ENCODE measurements at regions not wholly inside any gene's neighbourhood (a gene's known extent, or its start where the extent isn't known, plus 50 kb on each side); places are given as distances from the start of the nearest gene placed in this dataset.
"Not testable (repeated sequence)": the region's sequence is repeated elsewhere in the genome, so short reads cannot be mapped to it uniquely, and the experiment has no call there.

DNA sequence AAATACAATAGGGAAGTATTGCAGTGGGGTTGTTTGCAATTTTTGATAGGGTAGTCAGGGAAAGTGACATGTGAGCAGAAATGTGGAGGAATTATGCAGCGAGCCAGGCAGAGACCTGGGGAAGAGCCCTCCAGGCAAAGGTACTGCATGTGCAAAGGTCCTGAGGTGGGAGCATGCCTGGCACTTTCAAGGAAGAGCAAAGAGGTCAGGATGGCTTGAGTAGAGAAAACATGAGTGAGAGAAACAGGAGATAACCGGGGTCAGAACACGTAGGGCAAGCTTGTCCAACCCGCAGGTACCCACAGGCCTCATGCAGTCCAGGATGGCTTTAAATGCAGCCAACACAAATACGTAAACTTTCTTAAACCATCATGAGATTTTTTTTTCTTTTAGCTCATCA lies 71.0 kb downstream of the COQ2 start:
- no peak for DNase-seq (ENCODE audit: low read depth)

DNA sequence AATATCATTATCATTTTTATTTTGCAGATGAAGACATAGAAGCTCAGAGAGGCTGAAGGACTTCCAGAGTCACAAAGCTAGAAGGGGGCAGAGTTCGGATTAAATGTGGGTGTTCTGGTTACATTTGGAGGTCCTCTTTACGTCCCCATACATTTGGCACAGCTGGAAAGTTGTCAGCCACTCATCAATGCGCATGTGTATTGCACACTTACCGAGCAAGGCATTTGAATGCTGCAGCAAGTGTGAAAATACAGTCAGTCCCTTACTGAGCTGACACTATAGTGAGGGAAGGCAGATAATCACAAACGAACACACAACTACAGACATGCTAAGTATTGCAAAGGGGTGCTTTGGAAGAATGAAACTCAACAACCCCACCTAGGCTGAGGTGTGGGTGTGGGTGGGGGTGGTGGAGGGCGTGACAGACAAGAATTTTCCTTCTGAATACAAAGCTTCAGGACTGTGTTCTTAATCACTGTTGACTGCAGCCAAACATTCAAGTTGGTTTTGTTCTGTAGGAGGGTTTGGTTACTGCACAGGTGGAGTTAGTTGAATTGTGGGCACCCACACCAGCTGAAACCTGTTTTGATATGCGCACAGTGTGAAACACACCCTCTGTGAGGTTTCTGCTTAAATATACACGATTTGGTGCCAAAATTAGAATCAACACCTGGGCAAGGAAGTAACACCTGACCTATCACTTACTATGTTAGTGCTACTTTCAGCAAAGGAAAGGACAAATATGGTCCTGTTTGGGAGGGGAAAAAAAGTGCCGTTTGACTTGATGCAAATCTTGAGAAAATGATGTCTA lies 72.4 kb downstream of the COQ2 start:
- DNase-seq (ENCODE audit: low read depth) = no peak

DNA sequence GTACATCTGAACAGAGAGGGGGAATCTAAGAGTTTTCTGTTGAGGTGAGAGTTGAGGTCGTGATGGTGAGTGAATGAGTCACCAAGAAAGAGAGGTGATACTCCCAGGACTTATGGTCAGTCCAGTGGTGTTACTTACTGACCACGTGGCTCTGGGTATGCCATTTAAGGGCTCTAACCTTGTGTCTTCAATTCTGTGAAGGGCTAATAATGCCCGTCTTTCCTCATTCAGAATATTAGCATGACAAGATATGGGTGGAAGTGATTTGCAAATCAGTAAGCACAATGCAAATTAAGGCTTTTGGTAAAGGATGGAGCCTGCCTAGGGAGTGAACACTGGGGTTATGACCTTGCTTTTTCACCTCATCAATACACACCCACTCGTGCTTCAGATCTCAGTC lies 75.2 kb downstream of the COQ2 start:
- no peak for DNase-seq (ENCODE audit: low read depth)

DNA sequence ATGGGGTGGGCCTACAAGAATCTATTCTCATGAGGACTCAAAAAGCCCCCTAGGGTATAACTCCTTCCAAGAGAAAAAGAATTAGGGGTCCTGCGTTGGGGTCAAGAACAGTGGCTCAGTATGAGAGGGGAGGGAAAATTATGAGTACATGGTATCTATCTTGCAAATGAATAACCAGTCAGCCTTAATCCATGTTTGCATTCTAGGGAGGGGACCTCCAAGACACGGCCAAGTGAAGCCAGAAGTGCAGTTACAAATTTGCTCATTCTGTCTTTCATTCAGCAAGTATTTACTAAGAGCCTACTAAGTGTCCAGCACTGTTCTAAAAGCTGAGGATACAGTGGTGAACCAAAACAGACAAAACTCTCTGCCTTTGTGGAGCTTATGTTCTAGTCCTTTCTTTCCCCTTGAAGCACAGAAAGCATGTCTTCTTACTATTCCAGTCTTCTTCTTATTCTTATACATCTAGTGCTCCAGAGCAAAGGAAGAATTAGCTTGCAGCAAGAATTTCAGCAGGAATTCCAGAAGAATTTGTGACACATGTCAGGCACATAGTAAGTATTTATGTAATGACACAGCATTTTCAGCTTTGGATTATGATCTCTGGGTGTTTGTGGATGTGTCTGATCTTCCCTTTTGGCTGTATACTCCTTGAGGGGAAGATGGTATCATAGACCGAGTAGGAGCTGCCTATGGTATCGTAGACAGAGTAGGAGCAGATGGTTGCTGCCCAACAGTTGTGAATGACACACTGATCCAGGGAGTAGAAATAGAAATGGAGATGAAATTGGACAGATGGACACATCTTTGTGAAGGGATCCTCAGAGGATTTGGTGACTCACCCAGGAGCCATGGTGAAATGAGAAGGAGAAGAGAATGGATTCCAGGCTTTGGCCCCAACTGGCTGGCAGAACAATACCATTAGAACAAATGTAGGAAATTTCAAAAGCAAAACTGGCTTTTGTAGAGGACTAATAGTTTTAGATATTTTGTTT lies 75.9 kb downstream of the COQ2 start:
- DNase-seq (ENCODE audit: low read depth) = no peak

DNA sequence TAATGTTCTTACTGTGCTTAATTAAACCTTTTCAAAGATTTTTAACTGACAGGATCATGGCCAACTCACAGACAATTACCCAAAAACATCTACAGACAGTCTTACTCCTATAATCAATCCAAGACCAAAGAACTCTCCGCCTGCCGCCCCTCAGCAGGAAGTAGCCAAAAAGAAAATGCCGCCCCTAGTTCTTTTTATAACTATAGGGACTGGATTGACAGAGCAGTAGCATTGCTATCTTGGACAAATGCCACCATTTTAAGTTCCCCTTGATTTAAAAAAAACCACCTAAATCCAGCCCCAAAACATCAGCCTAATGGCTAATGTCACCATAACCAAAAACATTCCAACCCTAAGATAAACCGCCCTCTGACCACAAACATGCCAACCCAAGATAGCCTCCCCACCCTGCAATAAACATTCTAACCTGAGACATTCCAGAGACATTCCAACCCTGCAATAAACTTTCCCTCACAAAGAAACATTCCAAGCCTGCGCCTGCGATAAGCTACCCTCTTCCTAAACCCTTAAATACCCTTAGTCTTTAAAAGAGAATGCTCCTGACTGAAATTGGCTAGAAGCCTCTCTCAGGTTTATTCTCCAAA lies 77.0 kb downstream of the COQ2 start:
- DNase-seq (ENCODE audit: low read depth) = peak; percentile 44

DNA sequence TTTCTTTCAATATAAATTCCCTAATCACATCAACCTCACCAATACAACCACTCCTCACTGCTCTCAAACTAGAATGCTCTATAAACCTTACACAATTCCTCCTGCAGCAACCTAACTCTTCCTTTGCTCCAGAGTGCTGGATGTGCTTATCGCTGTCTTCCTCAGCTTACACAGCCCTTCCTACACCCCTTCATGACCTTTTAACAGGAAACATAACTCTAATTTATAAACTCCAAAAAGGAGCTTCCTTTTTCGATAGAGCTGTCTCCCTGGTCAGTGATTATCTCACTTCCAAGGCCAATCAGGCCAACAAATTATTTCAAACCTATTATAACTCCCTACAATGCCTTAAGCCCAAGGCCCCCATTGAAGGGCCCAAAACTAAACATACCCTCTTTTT lies 78.8 kb downstream of the COQ2 start:
- no peak for DNase-seq (ENCODE audit: low read depth)

DNA sequence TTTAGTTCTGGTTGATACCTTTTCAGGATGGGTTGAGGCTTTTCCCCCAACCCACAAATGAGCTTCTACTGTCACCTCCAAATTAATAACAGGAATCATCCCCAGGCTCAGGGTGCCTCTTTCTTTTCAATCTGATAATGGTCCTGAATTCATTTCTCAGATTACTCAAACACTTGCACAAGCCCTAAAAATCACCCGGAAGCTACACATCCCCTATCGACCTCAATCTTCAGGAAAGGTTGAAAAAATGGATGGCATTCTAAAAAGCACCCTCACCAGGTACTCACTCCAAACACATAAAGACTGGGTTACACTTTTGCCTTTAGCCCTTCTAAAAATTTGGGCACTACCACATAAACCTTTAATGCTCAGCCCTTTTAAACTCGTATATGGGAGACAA lies 79.9 kb downstream of the COQ2 start:
- DNase-seq (ENCODE audit: low read depth) = no peak

DNA sequence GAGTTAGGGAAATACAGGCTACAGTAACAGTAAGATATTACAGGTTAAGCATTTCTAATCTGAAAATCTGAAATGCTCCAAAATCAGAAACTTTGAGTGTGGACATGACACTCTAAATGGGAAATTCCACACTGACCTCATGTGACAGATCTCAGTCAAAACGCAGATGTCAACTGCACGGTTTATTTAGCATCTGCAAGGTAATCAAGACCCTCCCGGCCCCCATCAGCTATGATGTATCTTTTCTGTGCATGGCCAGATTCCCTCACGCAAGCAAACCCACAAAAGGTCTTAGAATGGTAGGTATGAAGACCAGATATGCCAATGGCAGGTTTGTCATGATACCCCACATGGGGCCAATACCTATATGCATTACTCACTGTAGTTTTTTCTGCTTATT lies 82.8 kb downstream of the COQ2 start:
- no peak for DNase-seq (ENCODE audit: low read depth)

DNA sequence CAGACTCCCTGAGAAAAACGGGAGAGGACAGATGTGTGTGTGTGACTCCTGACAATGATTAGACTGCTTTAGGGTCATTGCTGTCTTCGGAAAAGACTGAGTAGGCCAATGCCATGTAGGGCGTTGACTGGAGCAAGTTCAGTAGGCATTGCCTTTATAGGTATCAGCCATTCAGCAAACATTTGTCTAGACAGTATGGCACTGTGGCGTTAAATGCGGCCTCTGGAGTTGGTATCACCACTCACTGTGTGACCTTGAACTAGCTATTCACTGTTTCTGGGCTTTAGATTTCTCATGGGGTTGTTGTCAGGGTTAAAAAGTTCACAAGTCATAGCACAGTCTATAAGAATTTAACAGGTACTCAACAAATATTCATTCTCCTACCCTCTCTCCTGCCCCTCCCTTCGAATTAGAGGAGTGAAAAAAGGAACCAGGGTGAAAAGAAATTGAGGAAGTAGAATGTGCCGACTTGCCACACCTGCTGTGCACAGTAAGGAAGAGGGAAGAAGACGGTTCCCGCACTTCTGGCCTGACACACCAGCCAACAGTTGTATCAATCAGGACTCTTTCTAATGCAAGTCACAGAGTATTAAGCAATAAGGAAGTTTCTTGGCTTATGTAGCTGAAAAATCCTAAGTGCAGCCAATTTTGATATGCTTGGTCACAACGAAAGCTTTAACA lies 83.2 kb upstream of the PLAC8 start:
- DNase-seq (ENCODE audit: low read depth) = no peak

DNA sequence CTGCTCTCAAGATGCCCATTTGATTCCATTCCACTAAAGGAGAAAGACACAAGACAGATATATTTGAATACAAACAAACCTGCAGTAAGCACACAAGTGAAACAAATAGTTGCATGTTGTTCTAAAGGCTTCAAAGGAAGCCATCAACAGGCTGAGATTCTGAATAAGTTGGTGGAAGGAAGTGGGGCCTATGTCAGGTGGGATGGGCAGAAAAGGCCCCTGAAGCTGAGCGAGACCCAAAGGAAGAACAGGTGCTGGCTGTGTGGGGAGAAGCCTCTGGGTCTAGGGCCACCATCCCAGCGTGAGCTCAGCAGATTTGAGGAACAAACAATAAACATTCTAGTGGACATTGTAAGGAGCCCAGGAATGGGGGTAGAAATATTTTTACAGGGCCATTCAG lies 82.4 kb upstream of the PLAC8 start:
- DNase-seq (ENCODE audit: low read depth) = no peak

DNA sequence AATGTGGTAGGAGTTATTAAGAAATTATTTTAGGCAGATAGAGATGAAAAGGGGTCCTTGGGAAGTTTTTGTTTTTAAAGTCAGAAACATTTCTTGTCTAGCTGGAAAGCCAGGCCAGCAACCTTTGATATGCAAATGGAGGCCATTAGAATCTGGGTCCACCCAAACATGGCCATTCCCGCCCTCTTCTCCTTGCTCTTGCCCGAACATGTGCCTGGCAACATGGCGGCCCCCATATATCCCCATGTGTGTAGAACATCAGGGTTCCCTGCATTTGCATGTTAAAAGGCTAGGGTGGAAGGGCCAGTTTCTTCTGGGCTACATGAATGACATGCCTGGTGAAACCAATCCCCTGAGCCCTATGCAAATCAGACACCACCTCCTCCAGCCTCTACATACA lies 80.7 kb upstream of the PLAC8 start:
- no peak for DNase-seq (ENCODE audit: low read depth)

DNA sequence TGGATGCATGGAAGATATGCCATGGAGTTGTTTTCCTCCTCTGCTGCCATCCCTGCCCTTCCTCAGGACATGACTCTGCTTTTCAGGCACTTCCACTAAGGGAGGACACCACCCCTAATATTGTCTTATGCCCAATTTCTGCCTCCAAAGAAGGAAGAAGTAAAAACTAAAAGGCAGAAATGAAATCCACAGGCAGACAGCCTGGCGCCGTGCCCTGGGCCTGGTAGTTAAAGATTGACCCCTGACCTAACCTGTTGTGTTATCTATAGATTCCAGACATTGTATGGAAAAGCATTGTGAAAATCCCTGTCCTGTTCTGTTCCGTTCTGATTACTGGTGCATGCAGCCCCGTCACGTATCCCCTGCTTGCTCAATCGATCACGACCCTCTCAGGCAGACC lies 80.1 kb upstream of the PLAC8 start:
- not testable (repeated sequence) for DNase-seq (ENCODE audit: low read depth)

DNA sequence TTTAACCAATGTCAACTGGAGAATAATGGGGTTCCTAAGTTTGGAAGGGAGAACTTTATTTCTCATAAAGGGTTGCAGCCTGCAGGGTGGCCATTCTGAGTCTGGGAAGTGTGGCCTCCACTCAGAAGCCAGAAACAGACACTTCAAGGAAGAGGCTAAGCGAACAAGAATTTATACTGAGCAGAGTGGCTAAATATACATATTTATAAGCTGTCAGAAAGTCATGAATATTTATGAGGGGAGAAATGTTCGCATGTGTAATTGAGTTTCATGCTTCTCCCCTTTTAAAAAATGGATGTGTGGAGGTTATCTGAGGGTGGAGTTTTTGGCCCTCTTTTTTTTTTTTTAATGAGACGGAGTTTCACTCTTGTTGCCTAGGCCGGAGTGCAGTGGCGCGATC lies 78.1 kb upstream of the PLAC8 start:
- no peak for DNase-seq (ENCODE audit: low read depth)

DNA sequence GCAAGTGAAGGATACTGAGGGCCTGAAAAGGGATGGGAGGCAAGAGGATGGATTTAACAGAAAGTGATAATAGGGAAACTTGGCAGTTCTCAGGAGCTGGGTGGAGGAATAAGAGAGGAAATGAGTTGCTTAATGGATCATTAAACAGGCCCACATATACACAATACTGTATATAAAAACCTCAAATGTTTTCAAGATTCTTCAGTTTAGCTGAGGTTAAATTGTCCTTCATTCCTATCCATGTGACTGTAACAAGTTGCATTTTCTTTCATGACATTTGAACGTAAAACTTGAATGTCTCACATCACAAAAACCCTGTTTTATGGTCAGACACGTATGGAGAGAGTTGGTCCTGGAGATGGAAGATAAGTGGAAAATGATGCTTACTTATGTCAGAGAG lies 76.5 kb upstream of the PLAC8 start:
- DNase-seq (ENCODE audit: low read depth) = no peak

DNA sequence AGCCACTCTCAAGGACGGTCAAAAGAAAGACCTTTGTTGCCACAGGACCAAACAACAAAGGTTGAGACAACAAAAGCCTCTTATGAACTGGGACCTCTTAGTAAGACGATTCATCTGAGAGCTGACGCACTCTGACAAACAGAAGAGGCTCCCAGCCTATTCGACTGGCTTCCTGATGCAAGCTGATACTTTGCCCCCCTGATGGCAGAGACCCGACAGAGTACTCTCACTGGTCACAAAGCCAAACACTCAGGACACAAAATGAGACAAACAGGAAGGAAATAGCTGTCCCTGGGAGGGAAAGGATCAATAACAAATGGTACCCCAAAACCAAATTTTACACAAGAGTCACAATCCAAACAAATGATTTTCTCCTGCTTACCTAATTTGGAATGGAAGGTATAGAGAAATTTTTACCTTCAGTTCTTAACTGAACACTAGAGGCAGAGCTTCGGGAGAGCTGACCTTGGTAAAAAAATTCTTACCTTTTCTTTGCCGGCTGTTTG lies 75.2 kb upstream of the PLAC8 start:
- DNase-seq (ENCODE audit: low read depth) = no peak

DNA sequence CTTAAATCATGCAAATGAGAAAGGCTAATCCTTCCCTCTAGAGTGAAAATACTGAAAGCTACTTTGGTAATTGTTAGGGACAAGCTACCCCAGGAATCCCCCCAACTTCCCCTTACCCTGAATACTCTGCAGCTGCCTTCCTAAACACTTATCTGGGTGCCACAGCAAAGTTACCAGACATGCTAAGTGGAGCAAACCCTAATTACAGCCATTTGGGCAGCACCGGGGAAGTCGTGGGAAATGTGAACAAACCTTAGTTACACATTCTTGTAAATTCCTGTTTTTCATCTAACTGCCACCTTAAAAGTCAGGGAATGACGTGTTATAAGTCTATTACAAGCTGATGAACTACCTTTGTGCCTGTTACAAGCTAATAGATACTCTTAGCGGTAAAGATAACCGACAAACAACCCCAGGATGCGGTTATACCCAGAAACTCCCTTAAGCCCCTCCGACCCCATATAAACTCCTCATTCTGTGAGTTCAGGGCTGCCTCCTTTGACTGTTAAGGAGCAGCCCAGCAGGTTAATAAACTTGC lies 66.0 kb upstream of the PLAC8 start:
- DNase-seq (ENCODE audit: low read depth) = no peak

DNA sequence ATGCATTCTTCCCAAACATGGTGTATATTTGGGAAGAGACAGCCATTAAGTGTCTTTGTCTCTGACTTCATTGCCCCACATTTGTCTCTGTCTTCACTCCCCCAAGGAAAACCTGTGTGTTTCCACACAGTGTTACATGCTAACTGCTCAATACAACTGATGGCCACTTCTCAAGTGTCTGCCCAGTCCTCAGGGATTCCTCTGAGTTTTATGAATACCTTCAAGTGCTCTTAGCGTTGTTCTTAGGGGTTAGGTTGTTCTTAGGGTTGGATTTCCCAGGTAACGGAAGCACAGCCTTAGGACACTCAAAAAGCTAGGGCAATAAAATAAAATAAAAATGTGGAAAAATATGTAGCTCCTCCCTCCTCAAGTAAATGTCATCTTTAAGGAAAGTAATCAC lies 64.7 kb upstream of the PLAC8 start:
- DNase-seq (ENCODE audit: low read depth) = no peak

DNA sequence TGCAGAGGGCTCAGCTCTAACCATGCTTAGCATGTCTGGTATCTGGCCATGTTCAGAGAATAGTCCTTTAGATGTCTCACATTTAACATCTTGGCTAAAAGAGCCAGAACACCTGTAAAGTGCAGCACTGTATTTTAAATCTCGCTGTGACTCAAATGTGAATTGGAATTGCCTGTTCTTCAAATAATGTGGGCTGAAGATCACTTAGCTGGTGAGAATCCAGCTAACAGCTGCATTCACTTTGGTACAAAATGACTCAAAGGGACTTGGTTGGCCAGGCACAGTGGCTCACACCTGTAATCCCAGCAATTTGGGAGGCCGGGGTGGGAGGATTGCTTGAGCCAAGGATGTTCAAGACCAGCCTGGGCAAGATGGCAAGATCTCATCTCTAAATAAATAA lies 63.5 kb upstream of the PLAC8 start:
- DNase-seq (ENCODE audit: low read depth) = no peak

DNA sequence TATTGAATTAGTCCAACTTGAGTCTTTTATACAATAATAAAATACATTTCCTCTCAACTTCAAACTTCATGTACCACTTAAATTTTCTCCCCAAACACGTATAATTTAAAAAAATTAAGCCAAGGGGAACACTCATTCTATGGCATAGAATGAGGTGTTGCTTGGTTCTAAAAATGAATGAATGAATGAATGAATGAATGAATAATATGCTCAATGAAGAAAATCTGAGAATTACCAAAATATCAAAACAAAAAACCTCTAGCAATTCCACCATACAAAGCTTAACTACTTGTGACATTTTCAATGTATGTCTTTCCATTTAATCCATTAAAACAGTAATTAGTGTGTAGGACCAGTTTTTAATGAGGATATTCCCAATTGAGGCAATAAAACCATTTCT lies 62.7 kb upstream of the PLAC8 start:
- no peak for DNase-seq (ENCODE audit: low read depth)

DNA sequence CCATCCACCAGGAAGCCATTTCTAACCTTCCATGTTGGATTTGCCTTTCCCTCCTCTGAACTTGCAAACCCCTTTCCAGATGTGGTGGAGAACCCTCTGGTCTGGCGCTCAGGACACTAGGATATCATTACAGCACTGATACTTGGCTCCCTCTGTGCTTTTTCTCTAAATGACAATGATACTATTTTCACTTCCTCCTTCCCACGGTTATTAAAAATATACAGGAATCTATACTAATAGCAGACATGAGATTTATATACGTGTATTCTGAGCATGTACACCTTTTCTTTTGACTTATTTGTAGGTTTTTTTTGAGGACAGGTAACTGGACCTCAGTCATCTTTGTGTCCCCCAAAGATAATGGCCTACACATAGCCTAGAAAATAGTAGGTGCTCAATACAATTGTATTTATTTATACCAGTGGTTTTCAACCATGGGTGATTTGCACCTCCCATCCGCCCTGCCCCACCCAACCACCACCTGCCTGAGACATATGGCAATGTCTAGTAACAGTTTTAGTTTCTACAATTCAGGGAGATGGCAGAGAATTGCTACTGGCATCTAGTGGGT lies 60.4 kb upstream of the PLAC8 start:
- no peak for DNase-seq (ENCODE audit: low read depth)

DNA sequence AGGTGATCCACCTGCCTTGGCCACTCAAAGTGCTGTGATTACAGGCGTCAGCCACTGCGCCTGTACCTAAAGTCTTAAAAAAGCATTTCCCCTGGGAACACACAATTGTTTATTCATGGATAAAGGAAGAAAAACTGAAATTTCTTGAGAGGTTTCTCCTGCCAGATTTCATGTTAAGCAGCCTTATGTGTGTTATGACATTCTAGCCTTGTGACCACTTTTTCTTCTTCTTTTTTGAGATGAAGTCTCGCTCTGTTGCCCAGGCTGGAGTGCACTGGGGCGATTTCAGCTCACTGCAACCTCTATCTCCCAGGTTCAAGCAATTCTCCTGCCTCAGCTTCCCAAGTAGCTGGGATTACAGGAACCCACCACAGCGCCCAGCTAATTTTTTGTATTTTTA lies 57.8 kb upstream of the PLAC8 start:
- no peak for DNase-seq (ENCODE audit: low read depth)

Data from non-pigmented ciliary epithelial cell (primary cell).